B cell (primary cell): ENCODE measurements at regions not wholly inside any gene's neighbourhood (a gene's known extent, or its start where the extent isn't known, plus 50 kb on each side); places are given as distances from the start of the nearest gene placed in this dataset.

ENCODE experiments used
- CTCF ChIP-seq: fragments of 200-600 bp; IDR thresholded peaks from one replicate; pipeline ENCODE4 v1.8.0; 2022; ENCODE audit warnings: antibody characterized with exemption, mild to moderate bottlenecking
- EZH2 ChIP-seq: IDR thresholded peaks from 2 replicates; pipeline ENCODE4 v1.6.1; 2012; ENCODE audit warnings: borderline replicate concordance, low read depth, mild to moderate bottlenecking, moderate library complexity, low read length; ENCODE audit not compliant: insufficient read depth, poor library complexity, severe bottlenecking

- no peak for TF ChIP-seq EZH2
- TF ChIP-seq CTCF = no peak
Measured at GRCh38 chr4:13900780-13901179, 273.3 kb upstream of the BOD1L1 start.
